DND-41 (cell line): ENCODE measurements at regions not wholly inside any gene's neighbourhood (a gene's known extent, or its start where the extent isn't known, plus 50 kb on each side); places are given as distances from the start of the nearest gene placed in this dataset.

Experiments used
- EZH2 ChIP-seq: IDR thresholded peaks from 3 replicates; pipeline ENCODE4 v1.6.1; 2012; ENCODE audit warnings: borderline replicate concordance, low read depth, mild to moderate bottlenecking, moderate library complexity, low read length, inconsistent platforms; ENCODE audit not compliant: severe bottlenecking
- TF ChIP-seq, protein P1 (sequence below): IDR thresholded peaks from 2 replicates; pipeline ENCODE4 v1.5.1; 2012; ENCODE audit warnings: borderline replicate concordance, low read length, moderate library complexity, mild to moderate bottlenecking; ENCODE audit not compliant: poor library complexity, severe bottlenecking; ENCODE audit errors: extremely low read depth

DNA sequence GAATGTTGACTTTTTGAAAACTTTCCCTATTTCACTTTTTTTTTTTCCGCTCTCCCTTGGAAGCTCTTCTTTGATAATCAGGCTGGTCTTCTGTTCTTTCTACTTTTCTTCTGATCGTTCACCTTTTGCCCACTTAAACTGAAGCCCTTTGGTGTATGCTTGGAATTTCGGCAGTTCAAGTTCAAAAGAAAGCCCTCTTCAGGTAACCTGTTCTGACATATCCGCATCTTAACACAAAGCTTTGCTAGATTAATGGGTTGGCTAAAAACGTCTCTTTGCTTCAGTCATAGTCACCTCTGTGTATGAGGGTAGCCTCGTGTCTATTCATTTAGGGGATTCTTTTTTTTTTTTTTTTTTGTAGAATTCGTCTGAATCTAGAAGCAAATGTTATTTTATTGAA is 1115.8 kb upstream of the RBFOX1 start:
- no peak for TF ChIP-seq EZH2
- TF ChIP-seq, protein P1, sequence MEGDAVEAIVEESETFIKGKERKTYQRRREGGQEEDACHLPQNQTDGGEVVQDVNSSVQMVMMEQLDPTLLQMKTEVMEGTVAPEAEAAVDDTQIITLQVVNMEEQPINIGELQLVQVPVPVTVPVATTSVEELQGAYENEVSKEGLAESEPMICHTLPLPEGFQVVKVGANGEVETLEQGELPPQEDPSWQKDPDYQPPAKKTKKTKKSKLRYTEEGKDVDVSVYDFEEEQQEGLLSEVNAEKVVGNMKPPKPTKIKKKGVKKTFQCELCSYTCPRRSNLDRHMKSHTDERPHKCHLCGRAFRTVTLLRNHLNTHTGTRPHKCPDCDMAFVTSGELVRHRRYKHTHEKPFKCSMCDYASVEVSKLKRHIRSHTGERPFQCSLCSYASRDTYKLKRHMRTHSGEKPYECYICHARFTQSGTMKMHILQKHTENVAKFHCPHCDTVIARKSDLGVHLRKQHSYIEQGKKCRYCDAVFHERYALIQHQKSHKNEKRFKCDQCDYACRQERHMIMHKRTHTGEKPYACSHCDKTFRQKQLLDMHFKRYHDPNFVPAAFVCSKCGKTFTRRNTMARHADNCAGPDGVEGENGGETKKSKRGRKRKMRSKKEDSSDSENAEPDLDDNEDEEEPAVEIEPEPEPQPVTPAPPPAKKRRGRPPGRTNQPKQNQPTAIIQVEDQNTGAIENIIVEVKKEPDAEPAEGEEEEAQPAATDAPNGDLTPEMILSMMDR: no peak
